ENCODE measurements at regions not wholly inside any gene's neighbourhood (a gene's known extent, or its start where the extent isn't known, plus 50 kb on each side); places are given as distances from the start of the nearest gene placed in this dataset.

DNA sequence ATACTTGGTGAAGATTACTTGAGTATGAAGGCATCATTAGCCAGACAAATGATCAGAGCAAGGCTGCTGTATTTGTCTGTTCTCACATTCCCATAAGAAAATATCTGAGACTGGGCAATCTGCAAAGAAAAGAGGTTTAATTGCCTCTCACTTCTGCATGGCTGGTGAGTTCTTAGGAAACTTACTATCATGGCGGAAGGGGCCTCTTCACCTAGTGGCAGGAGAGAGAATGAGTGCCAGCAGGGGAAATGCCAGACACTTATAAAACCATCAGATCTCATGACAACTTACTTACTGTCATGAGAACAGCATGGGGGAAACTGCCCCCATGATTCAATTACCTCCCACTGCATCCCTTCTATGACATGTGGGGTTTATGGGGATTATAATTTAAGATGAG lies 452.3 kb downstream of the GALR1 start:
- Histone ChIP-seq H3K4me1 (ENCODE audit: control insufficient read depth, insufficient read depth, low read length) (no peaks in the 10 kb centered on the region), H3K9ac (ENCODE audit: low read length in 2 of 2) (no peak overlapping the region), H3K36me3 (ENCODE audit: control insufficient read depth in 2 of 2, insufficient read depth in 2 of 2, low read length in 2 of 2) (no peaks in the 10 kb centered on the region), H3K27me3 (ENCODE audit: control insufficient read depth in 1 of 2, insufficient read depth in 2 of 2, low read length in 2 of 2) (no peaks in the 10 kb centered on the region), H3K9me3 (ENCODE audit: control insufficient read depth in 2 of 2, low read length in 2 of 2) (no peaks in the 10 kb centered on the region), H3K27ac (ENCODE audit: low read length) (no peak overlapping the region), H3K4me3 (ENCODE audit: low read length in 2 of 2) (no peak overlapping the region)

DNA sequence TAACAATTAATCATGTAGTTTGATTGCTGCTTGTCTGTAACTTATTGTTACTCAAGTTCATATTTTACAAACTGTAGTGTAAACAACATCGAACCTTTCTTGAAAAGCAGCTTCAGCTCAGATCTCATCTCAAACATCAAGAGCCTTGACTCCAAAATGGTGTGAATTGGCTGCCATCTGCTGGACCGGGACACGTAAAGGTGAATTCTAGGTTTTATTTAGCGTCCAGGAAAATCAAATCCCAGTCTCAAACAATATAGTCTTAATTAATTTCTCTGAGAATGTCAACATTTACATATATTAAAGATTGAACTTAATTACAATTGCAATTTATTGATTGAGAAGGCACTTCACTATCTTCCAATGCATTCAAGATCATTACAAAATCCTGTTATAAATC lies 453.0 kb downstream of the GALR1 start:
- Histone ChIP-seq H3K27me3 (ENCODE audit: control insufficient read depth in 1 of 2, insufficient read depth in 2 of 2, low read length in 2 of 2) (no peaks in the 10 kb centered on the region), H3K9me3 (ENCODE audit: control insufficient read depth in 2 of 2, low read length in 2 of 2) (no peaks in the 10 kb centered on the region), H3K4me3 (ENCODE audit: low read length in 2 of 2) (no peak overlapping the region), H3K27ac (ENCODE audit: low read length) (no peak overlapping the region), H3K36me3 (ENCODE audit: control insufficient read depth in 2 of 2, insufficient read depth in 2 of 2, low read length in 2 of 2) (no peaks in the 10 kb centered on the region), H3K4me1 (ENCODE audit: control insufficient read depth, insufficient read depth, low read length) (no peaks in the 10 kb centered on the region), H3K9ac (ENCODE audit: low read length in 2 of 2) (no peak overlapping the region)

DNA sequence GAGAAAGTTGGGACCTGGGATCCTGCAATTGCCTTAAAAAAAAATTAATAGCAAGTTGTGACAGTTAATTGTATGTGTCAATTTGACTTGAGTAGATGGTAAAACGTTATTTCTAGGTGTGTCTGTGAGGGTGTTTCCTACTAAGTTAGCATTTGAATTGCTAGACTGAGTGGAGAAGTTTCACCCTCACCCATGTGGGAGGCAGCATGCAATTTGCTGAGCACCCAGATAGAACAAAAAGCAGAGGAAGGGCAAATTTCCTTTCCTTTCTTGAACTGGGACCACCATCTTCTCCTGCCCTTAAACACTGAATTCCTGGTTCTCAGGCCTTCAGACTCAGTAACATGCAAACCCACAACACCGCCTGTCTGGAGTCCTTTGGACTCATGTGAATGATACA lies 455.7 kb downstream of the GALR1 start:
- Histone ChIP-seq H3K4me1 (ENCODE audit: control insufficient read depth, insufficient read depth, low read length) (no peaks in the 10 kb centered on the region), H3K36me3 (ENCODE audit: control insufficient read depth in 2 of 2, insufficient read depth in 2 of 2, low read length in 2 of 2) (no peaks in the 10 kb centered on the region), H3K27me3 (ENCODE audit: control insufficient read depth in 1 of 2, insufficient read depth in 2 of 2, low read length in 2 of 2) (no peaks in the 10 kb centered on the region), H3K4me3 (ENCODE audit: low read length in 2 of 2) (no peak overlapping the region), H3K9me3 (ENCODE audit: control insufficient read depth in 2 of 2, low read length in 2 of 2) (no peaks in the 10 kb centered on the region), H3K9ac (ENCODE audit: low read length in 2 of 2) (no peak overlapping the region), H3K27ac (ENCODE audit: low read length) (no peak overlapping the region)

DNA sequence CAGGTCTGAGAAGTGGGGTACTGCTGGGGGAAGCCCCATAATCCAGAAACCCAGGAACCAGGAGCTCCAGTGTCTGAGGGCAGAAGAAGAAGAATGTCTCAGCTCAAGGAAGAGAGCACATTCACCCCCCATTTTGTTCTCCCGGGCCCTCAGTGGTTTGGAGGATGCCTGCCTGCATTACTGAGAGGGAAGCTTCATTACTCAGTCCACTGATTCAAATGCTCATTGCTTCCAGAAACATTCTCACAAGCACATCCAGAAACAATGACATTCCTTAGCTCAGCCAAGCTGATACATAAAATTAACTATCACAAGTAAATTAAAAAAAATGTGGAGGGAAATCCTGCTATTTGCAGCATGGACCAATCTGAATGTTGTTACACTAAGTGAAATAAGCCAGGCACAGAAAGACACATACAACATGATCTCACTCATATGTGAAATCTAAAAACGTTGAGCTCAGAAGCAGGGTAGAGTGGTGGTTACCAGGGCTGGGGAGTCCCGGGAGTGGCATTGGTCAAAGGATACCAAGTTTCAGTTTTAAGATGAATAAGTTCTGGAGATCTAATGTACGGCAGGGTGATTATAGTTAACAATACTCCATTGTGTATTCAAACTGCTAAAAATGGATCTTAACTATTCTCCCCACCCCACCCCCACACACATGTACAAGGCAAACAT lies 459.3 kb downstream of the GALR1 start:
- H3K4me1 ChIP-seq (ENCODE audit: control insufficient read depth, insufficient read depth, low read length) = no peaks in the 10 kb centered on the region
- H3K9ac ChIP-seq (ENCODE audit: low read length in 2 of 2) = no peak overlapping the region
- H3K27ac ChIP-seq (ENCODE audit: low read length) = no peak overlapping the region
- no peak overlapping the region for H3K4me3 ChIP-seq (ENCODE audit: low read length in 2 of 2)
- H3K27me3 ChIP-seq (ENCODE audit: control insufficient read depth in 1 of 2, insufficient read depth in 2 of 2, low read length in 2 of 2) = no peaks in the 10 kb centered on the region
- H3K36me3 ChIP-seq (ENCODE audit: control insufficient read depth in 2 of 2, insufficient read depth in 2 of 2, low read length in 2 of 2) = no peaks in the 10 kb centered on the region
- no peaks in the 10 kb centered on the region for H3K9me3 ChIP-seq (ENCODE audit: control insufficient read depth in 2 of 2, low read length in 2 of 2)

DNA sequence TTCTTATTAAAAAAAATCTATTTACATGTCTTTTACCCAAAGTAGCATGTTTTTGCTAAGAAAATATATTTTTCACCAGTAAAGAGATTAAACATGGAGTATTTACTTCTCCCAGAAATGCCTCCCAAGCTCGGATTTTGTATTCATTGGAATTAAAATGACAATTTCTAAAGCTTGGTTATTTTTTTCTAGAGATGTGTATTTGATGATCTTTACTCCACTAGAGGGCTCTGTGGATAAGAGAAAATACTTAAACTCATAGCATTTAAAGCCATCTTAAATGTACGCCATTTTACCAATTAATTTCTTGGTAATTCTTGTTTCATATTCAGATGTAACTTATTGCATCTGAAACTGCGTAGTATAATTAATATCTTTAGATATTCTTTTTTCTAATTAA lies 461.4 kb downstream of the GALR1 start:
- Histone ChIP-seq H3K9me3 (ENCODE audit: control insufficient read depth in 2 of 2, low read length in 2 of 2) (no peaks in the 10 kb centered on the region), H3K27me3 (ENCODE audit: control insufficient read depth in 1 of 2, insufficient read depth in 2 of 2, low read length in 2 of 2) (no peaks in the 10 kb centered on the region), H3K36me3 (ENCODE audit: control insufficient read depth in 2 of 2, insufficient read depth in 2 of 2, low read length in 2 of 2) (no peaks in the 10 kb centered on the region), H3K4me3 (ENCODE audit: low read length in 2 of 2) (no peak overlapping the region), H3K4me1 (ENCODE audit: control insufficient read depth, insufficient read depth, low read length) (no peaks in the 10 kb centered on the region), H3K9ac (ENCODE audit: low read length in 2 of 2) (no peak overlapping the region), H3K27ac (ENCODE audit: low read length) (no peak overlapping the region)

DNA sequence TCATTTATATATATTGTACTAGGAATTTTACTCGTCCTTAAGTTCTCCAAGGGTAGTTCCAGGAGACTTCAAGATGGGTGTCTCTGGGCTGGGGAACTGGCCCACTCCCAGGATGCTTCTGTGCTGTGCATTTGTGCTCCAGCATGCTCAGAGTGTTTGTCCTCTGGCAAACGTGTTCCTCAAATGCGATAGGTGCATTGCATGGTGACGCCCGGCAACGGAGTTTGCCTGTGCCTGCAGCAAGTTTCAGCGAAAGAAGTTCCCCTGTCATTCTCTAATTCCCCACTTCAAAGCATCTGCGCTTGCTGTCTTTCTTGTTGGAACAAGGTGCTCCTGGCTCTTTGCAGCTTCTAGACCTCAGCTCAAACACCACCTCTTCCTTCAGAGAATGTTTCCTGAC lies 465.1 kb downstream of the GALR1 start:
- Histone ChIP-seq H3K36me3 (ENCODE audit: control insufficient read depth in 2 of 2, insufficient read depth in 2 of 2, low read length in 2 of 2) (no peaks in the 10 kb centered on the region), H3K27me3 (ENCODE audit: control insufficient read depth in 1 of 2, insufficient read depth in 2 of 2, low read length in 2 of 2) (no peaks in the 10 kb centered on the region), H3K4me3 (ENCODE audit: low read length in 2 of 2) (no peak overlapping the region), H3K9me3 (ENCODE audit: control insufficient read depth in 2 of 2, low read length in 2 of 2) (no peaks in the 10 kb centered on the region), H3K9ac (ENCODE audit: low read length in 2 of 2) (no peak overlapping the region), H3K27ac (ENCODE audit: low read length) (no peak overlapping the region), H3K4me1 (ENCODE audit: control insufficient read depth, insufficient read depth, low read length) (no peaks in the 10 kb centered on the region)

DNA sequence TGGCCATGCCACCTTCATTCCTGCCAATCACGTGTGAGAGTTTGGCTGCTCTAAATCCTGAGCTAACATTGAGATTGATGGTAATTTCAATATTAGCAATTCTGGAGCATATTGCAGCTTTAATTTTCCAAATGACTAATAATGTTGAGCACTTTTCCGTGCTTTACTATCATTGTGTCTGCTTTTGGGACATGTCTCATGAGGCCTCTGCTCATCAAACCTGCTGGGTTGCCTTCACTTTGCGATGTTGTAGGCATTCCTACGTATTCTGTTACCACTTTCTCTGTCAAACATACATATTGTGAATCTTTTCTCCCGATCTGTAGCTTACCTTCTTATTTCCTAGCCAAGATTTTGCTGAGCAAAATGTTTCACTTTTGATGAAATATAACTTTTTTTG lies 466.6 kb downstream of the GALR1 start:
- Histone ChIP-seq H3K9ac (ENCODE audit: low read length in 2 of 2) (no peak overlapping the region), H3K36me3 (ENCODE audit: control insufficient read depth in 2 of 2, insufficient read depth in 2 of 2, low read length in 2 of 2) (no peaks in the 10 kb centered on the region), H3K9me3 (ENCODE audit: control insufficient read depth in 2 of 2, low read length in 2 of 2) (no peaks in the 10 kb centered on the region), H3K27me3 (ENCODE audit: control insufficient read depth in 1 of 2, insufficient read depth in 2 of 2, low read length in 2 of 2) (no peaks in the 10 kb centered on the region), H3K4me3 (ENCODE audit: low read length in 2 of 2) (no peak overlapping the region), H3K27ac (ENCODE audit: low read length) (no peak overlapping the region), H3K4me1 (ENCODE audit: control insufficient read depth, insufficient read depth, low read length) (no peaks in the 10 kb centered on the region)

DNA sequence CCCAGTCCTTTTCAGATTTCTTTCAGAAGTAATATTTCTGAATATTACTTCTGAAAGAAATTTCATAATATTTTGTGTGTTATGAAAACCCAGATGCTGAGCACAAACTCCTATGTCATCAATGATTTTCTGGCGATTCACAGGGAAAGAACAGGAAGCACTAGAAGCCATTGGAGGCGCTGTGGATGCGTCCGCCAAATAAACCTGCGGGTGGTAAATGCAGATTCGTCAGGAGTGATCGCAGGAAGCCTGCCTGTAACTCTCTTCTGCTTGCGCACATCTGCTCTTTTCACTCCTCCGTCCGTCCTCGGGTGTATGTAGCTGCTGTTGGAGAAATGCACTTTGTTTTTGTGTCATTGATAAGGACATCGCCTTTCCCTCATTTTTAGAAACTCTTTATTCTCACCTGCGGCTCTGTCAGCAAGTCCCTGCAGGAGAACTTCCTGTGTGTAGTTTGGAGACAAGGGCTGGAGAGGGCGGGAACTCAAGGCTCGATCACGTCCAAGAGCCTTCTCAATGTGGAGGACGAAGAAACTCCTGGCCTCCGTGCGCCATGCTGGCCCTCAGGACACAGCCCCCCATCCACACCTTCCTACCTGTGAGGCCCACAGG lies 483.8 kb downstream of the GALR1 start:
- peaks cover 0 to 2% of the 10 kb centered on the region in 2 donors for H3K27me3 ChIP-seq (ENCODE audit: control insufficient read depth in 1 of 2, insufficient read depth in 2 of 2, low read length in 2 of 2)
- H3K9me3 ChIP-seq (ENCODE audit: control insufficient read depth in 2 of 2, low read length in 2 of 2) = no peaks in the 10 kb centered on the region
- H3K4me1 ChIP-seq (ENCODE audit: control insufficient read depth, insufficient read depth, low read length) = no peaks in the 10 kb centered on the region
- no peak overlapping the region for H3K27ac ChIP-seq (ENCODE audit: low read length)
- H3K36me3 ChIP-seq (ENCODE audit: control insufficient read depth in 2 of 2, insufficient read depth in 2 of 2, low read length in 2 of 2) = no peaks in the 10 kb centered on the region
- H3K9ac ChIP-seq (ENCODE audit: low read length in 2 of 2) = no peak overlapping the region
- no peak overlapping the region for H3K4me3 ChIP-seq (ENCODE audit: low read length in 2 of 2)

DNA sequence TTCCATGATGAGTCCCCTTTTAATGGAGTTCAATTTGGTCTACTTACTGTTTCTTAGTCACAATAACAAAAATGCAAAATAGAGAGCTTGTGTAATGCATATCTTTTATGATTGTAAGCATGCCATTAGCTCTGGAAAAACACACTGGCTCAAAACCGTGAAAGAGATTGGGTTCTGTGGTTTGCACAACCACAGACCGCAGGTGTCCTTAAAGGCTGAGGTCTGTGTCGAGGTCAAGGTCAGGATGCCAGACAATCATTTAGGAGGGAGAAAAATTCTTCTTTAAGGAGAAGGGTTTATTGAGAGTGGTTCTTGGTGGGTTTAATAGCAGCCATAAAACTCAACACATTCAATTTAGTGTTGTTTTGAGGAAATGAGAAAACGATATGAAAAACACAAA lies 487.2 kb downstream of the GALR1 start:
- no peaks in the 10 kb centered on the region for H3K36me3 ChIP-seq (ENCODE audit: control insufficient read depth in 2 of 2, insufficient read depth in 2 of 2, low read length in 2 of 2)
- H3K27me3 ChIP-seq (ENCODE audit: control insufficient read depth in 1 of 2, insufficient read depth in 2 of 2, low read length in 2 of 2) = peaks cover 0 to 2% of the 10 kb centered on the region in 2 donors
- H3K9ac ChIP-seq (ENCODE audit: low read length in 2 of 2) = no peak overlapping the region
- H3K9me3 ChIP-seq (ENCODE audit: control insufficient read depth in 2 of 2, low read length in 2 of 2) = no peaks in the 10 kb centered on the region
- no peaks in the 10 kb centered on the region for H3K4me1 ChIP-seq (ENCODE audit: control insufficient read depth, insufficient read depth, low read length)
- H3K4me3 ChIP-seq (ENCODE audit: low read length in 2 of 2) = no peak overlapping the region
- H3K27ac ChIP-seq (ENCODE audit: low read length) = no peak overlapping the region

DNA sequence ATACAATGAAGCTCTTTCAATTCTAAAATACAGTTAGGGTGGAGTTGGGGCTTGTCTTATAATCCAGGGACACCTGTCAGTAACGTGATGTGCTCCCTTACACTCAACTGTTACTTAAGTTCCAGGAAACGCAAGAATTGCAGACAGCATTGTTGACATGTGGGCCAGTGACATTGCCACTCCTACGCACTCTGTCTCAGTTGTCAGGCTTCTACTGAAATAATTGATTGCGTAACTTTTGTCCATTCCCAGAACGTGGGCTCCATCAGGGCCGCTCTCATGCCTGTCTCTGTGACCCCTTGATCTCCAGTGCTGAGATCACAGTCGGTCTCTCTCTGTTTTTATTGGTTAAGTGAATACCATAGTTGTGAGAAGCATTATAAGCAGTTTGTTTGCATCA lies 487.8 kb downstream of the GALR1 start:
- H3K4me3 ChIP-seq (ENCODE audit: low read length in 2 of 2) = no peak overlapping the region
- no peaks in the 10 kb centered on the region for H3K4me1 ChIP-seq (ENCODE audit: control insufficient read depth, insufficient read depth, low read length)
- H3K27me3 ChIP-seq (ENCODE audit: control insufficient read depth in 1 of 2, insufficient read depth in 2 of 2, low read length in 2 of 2) = peaks cover 0 to 2% of the 10 kb centered on the region in 2 donors
- H3K36me3 ChIP-seq (ENCODE audit: control insufficient read depth in 2 of 2, insufficient read depth in 2 of 2, low read length in 2 of 2) = no peaks in the 10 kb centered on the region
- no peaks in the 10 kb centered on the region for H3K9me3 ChIP-seq (ENCODE audit: control insufficient read depth in 2 of 2, low read length in 2 of 2)
- H3K9ac ChIP-seq (ENCODE audit: low read length in 2 of 2) = no peak overlapping the region
- H3K27ac ChIP-seq (ENCODE audit: low read length) = no peak overlapping the region

DNA sequence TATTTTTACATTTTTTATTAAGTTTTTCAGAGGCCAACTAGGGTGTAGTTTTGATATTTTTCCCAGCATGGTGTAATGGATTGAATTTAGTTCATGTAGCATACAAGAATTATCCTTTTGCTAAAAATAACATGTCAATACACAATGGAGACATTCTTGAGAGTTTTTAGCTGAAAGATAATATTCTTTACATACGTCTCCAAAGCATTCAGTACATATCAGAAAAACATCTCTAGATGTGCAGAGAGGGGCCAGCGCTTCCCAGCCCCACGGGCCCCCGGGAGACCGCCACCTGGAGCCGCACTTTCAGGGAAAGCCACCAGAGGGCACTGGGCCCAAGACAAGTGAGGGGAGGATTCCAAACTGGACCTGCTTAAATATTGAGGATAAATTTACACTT lies 499.4 kb downstream of the GALR1 start:
- no peaks in the 10 kb centered on the region for H3K9me3 ChIP-seq (ENCODE audit: control insufficient read depth in 2 of 2, low read length in 2 of 2)
- no peaks in the 10 kb centered on the region for H3K4me1 ChIP-seq (ENCODE audit: control insufficient read depth, insufficient read depth, low read length)
- H3K9ac ChIP-seq (ENCODE audit: low read length in 2 of 2) = no peak overlapping the region
- no peak overlapping the region for H3K4me3 ChIP-seq (ENCODE audit: low read length in 2 of 2)
- H3K27ac ChIP-seq (ENCODE audit: low read length) = no peak overlapping the region
- no peaks in the 10 kb centered on the region for H3K27me3 ChIP-seq (ENCODE audit: control insufficient read depth in 1 of 2, insufficient read depth in 2 of 2, low read length in 2 of 2)
- no peaks in the 10 kb centered on the region for H3K36me3 ChIP-seq (ENCODE audit: control insufficient read depth in 2 of 2, insufficient read depth in 2 of 2, low read length in 2 of 2)

All from stomach smooth muscle (tissue), 2 donors.